Neural progenitor cell (in vitro differentiated cells): ENCODE measurements at regions not wholly inside any gene's neighbourhood (a gene's known extent, or its start where the extent isn't known, plus 50 kb on each side); places are given as distances from the start of the nearest gene placed in this dataset.

ENCODE experiments used
- CTCF ChIP-seq: fragments of 200-600 bp; sonication (generic); IDR thresholded peaks from 2 replicates; pipeline ENCODE4 v1.5.1; 2017; ENCODE audit warnings: antibody characterized with exemption, mild to moderate bottlenecking
- EZH2 ChIP-seq: fragments of 200-600 bp; sonication (generic); IDR thresholded peaks from 2 replicates; pipeline ENCODE4 v1.6.1; 2017; ENCODE audit warnings: antibody characterized with exemption, mild to moderate bottlenecking, moderate library complexity
- EZH2phosphoT487 ChIP-seq: fragments of 200-600 bp; sonication (generic); IDR thresholded peaks from 2 replicates; pipeline ENCODE4 v1.6.1; 2017; ENCODE audit warnings: antibody characterized with exemption

DNA sequence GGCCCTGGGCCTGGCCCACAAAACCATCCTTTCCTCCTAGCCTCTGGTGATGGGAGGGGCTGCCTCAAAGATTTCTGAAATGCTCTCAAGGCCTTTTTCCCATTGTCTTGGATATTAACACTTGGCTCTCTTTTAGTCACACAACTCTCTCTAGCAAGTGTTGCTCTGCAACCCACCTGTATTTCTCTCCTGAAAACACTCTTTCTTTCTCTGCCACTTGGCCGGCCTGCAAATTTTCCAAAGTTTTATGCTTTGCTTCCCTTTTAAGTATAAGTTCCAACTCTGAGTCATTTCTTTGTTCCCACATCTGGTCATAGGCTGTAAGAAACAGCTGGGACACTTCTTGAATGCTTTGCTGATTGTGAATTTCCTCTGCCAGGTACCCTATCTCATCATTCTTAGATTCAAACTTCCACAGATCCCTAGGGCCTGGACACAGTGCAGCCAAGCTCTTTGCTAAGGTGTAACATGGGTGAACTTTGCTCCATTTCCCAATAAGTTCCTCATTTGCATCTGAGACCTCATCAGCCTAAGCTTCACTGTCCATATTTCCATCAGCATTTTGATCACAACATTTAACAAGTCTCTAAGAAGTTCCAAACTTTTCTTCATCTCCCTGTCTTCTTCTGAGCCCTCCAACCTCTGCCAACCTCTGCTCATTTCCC lies 93.8 kb downstream of the TRIM29 start:
- no peak for TF ChIP-seq CTCF
- no peak for TF ChIP-seq EZH2
- no peak for TF ChIP-seq EZH2phosphoT487
